GM12878 (cell line): ENCODE measurements at regions not wholly inside any gene's neighbourhood (a gene's known extent, or its start where the extent isn't known, plus 50 kb on each side); places are given as distances from the start of the nearest gene placed in this dataset.

ENCODE experiments used
- BACH1 ChIP-seq: fragments of 450-650 bp; IDR thresholded peaks from 2 replicates; pipeline ENCODE4 v1.6.1; 2017; ENCODE audit warnings: mild to moderate bottlenecking, borderline replicate concordance
- BCL11A ChIP-seq: IDR thresholded peaks from 2 replicates; pipeline ENCODE4 v1.6.1; 2011; ENCODE audit warnings: low read depth, low read length
- E2F8 ChIP-seq: fragments of 450-650 bp; IDR thresholded peaks from 2 replicates; pipeline ENCODE4 v1.6.1; 2018; ENCODE audit warnings: mild to moderate bottlenecking, low read depth, moderate library complexity; ENCODE audit not compliant: partially characterized antibody
- IRF3 ChIP-seq: fragments of 450-650 bp; IDR thresholded peaks from 2 replicates; pipeline ENCODE4 v1.6.1; 2014; ENCODE audit warnings: mild to moderate bottlenecking
- IRF4 ChIP-seq: IDR thresholded peaks from 2 replicates; pipeline ENCODE4 v1.6.1; 2011; ENCODE audit warnings: low read depth, low read length
- MLLT1 ChIP-seq: fragments of 450-650 bp; IDR thresholded peaks from 2 replicates; pipeline ENCODE4 v1.6.1; 2016; ENCODE audit warnings: mild to moderate bottlenecking
- MXI1 ChIP-seq: fragments of 150-350 bp; IDR thresholded peaks from 2 replicates; pipeline ENCODE4 v1.6.1; 2011; ENCODE audit warnings: low read depth, mild to moderate bottlenecking, inconsistent platforms, low read length, improper control_type of control experiment
- NFYB ChIP-seq: IDR thresholded peaks from 2 replicates; pipeline ENCODE4 v1.6.1; 2011; ENCODE audit warnings: low read depth, mild to moderate bottlenecking, low read length, improper control_type of control experiment, moderate library complexity; ENCODE audit not compliant: insufficient read depth
- SKIL ChIP-seq: fragments of 450-650 bp; IDR thresholded peaks from 2 replicates; pipeline ENCODE4 v1.6.1; 2017; ENCODE audit warnings: mild to moderate bottlenecking, low read depth, inconsistent platforms; ENCODE audit not compliant: poor library complexity, severe bottlenecking
- TCF12 ChIP-seq: IDR thresholded peaks from 2 replicates; pipeline ENCODE4 v1.6.1; 2011; ENCODE audit warnings: low read depth, mild to moderate bottlenecking, low read length
- TCF3 ChIP-seq: IDR thresholded peaks from 2 replicates; pipeline ENCODE4 v1.6.1; 2012; ENCODE audit warnings: low read depth, mild to moderate bottlenecking, low read length, borderline replicate concordance; ENCODE audit not compliant: insufficient read depth
- ZZZ3 ChIP-seq: IDR thresholded peaks from 2 replicates; pipeline ENCODE4 v1.6.1; 2011; ENCODE audit warnings: low read depth; ENCODE audit not compliant: control insufficient read depth, insufficient read length
- TF ChIP-seq, protein P1 (sequence below): fragments of 450-650 bp; IDR thresholded peaks from 2 replicates; pipeline ENCODE4 v1.6.1; 2017; ENCODE audit warnings: mild to moderate bottlenecking, moderate library complexity

DNA sequence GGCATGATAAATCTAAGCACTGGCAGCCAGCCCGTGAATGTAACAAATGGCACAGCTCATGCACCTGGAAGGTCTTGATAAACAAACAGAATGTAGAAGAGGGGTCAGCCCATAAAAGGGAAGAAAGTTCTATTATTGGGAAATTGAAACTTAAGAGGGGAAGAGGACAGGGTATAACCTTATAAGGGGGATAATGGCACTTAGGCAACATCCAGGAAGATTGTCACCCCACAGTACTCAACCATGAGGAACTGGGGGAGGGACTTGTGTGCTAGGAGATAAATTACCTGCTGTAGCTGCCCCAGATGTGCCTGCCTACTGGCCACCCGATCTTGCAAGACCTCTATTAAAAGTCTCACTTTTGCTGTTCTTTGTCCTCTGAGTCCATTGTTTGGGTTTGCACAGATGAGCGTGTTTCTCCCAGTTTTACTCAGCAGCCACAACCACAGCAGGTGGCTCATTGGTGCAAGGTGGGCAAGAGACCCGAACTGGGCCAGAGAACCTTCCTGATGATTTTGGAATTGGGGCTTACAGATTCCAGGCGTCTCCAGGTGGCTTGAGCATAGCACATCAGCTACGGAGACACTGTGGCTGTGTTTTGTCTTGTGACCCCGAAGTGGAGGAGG, 79.0 kb upstream of the TAF1B start (continued):
- TF ChIP-seq E2F8: no peak
- peak; percentile 64; the same call in 1 of the 2 replicates for TF ChIP-seq TCF3
- no peak for TF ChIP-seq MLLT1
- TF ChIP-seq MXI1: no peak
- TF ChIP-seq NFYB: no peak
- no peak for TF ChIP-seq ZZZ3
- TF ChIP-seq SKIL: no peak
- TF ChIP-seq BCL11A: no peak
- no peak for TF ChIP-seq IRF4
- 0 out of 2 replicates have a peak, but pooled peaks have one; percentile 28 for TF ChIP-seq TCF12
- TF ChIP-seq BACH1: no peak
- TF ChIP-seq IRF3: no peak
- TF ChIP-seq, protein P1, sequence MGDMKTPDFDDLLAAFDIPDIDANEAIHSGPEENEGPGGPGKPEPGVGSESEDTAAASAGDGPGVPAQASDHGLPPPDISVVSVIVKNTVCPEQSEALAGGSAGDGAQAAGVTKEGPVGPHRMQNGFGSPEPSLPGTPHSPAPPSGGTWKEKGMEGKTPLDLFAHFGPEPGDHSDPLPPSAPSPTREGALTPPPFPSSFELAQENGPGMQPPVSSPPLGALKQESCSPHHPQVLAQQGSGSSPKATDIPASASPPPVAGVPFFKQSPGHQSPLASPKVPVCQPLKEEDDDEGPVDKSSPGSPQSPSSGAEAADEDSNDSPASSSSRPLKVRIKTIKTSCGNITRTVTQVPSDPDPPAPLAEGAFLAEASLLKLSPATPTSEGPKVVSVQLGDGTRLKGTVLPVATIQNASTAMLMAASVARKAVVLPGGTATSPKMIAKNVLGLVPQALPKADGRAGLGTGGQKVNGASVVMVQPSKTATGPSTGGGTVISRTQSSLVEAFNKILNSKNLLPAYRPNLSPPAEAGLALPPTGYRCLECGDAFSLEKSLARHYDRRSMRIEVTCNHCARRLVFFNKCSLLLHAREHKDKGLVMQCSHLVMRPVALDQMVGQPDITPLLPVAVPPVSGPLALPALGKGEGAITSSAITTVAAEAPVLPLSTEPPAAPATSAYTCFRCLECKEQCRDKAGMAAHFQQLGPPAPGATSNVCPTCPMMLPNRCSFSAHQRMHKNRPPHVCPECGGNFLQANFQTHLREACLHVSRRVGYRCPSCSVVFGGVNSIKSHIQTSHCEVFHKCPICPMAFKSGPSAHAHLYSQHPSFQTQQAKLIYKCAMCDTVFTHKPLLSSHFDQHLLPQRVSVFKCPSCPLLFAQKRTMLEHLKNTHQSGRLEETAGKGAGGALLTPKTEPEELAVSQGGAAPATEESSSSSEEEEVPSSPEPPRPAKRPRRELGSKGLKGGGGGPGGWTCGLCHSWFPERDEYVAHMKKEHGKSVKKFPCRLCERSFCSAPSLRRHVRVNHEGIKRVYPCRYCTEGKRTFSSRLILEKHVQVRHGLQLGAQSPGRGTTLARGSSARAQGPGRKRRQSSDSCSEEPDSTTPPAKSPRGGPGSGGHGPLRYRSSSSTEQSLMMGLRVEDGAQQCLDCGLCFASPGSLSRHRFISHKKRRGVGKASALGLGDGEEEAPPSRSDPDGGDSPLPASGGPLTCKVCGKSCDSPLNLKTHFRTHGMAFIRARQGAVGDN: no peak
